Trophoblast cell (in vitro differentiated cells and primary cell): ENCODE measurements at regions not wholly inside any gene's neighbourhood (a gene's known extent, or its start where the extent isn't known, plus 50 kb on each side); places are given as distances from the start of the nearest gene placed in this dataset.

Experiments
- DNase-seq, 2 donors: peaks; one replicate each; pipeline ENCODE4 v3.0.0-alpha.2; 2016
- H2AFZ ChIP-seq: 2 replicates; pipeline ENCODE4 v1.6.1; 2013; ENCODE audit warnings: low read length, moderate library complexity, mild to moderate bottlenecking; ENCODE audit not compliant: insufficient read depth, poor library complexity
- H2AK5ac ChIP-seq: 2 replicates; pipeline ENCODE4 v1.6.1; 2013; ENCODE audit warnings: mild to moderate bottlenecking, low read length
- H2BK120ac ChIP-seq: 2 replicates; pipeline ENCODE4 v1.6.1; 2013; ENCODE audit warnings: low read length, mild to moderate bottlenecking, moderate library complexity; ENCODE audit not compliant: insufficient read depth, poor library complexity
- H2BK12ac ChIP-seq: 2 replicates; pipeline ENCODE4 v1.6.1; 2013; ENCODE audit warnings: mild to moderate bottlenecking, low read length, moderate library complexity
- H2BK5ac ChIP-seq: 2 replicates; pipeline ENCODE4 v1.6.1; 2013; ENCODE audit warnings: low read length, low read depth, moderate library complexity, mild to moderate bottlenecking; ENCODE audit not compliant: poor library complexity
- H3K14ac ChIP-seq: 2 replicates; pipeline ENCODE4 v1.6.1; 2013; ENCODE audit warnings: mild to moderate bottlenecking, low read length
- H3K18ac ChIP-seq: 2 replicates; pipeline ENCODE4 v1.6.1; 2013; ENCODE audit warnings: mild to moderate bottlenecking, low read length
- H3K23ac ChIP-seq: 2 replicates; pipeline ENCODE4 v1.6.1; 2013; ENCODE audit warnings: low read length
- H3K27ac ChIP-seq: 2 replicates; pipeline ENCODE4 v1.5.1; 2013; ENCODE audit warnings: low read depth, mild to moderate bottlenecking, inconsistent platforms, low read length, moderate library complexity
- H3K27me3 ChIP-seq: 2 replicates; pipeline ENCODE4 v1.6.1; 2013; ENCODE audit warnings: inconsistent platforms, mild to moderate bottlenecking, low read length, moderate library complexity; ENCODE audit not compliant: insufficient read depth
- H3K36me3 ChIP-seq, 2 experiments: 1 replicate in 1 of 2; 2 replicates in 1 of 2; pipeline ENCODE4 v1.6.1; 2013; ENCODE audit warnings: low read length in 2 of 2, mild to moderate bottlenecking in 2 of 2, moderate library complexity in 1 of 2; ENCODE audit not compliant: insufficient read depth in 2 of 2, control insufficient read depth in 1 of 2
- H3K4ac ChIP-seq: 2 replicates; pipeline ENCODE4 v1.6.1; 2013; ENCODE audit warnings: low read depth, mild to moderate bottlenecking, low read length, moderate library complexity
- H3K4me1 ChIP-seq, 2 experiments: 1 replicate in 1 of 2; 2 replicates in 1 of 2; pipeline ENCODE4 v1.6.1; 2013; ENCODE audit warnings: low read length in 2 of 2, mild to moderate bottlenecking in 2 of 2, moderate library complexity in 1 of 2; ENCODE audit not compliant: insufficient read depth in 2 of 2, control insufficient read depth in 1 of 2
- H3K4me2 ChIP-seq: 2 replicates; pipeline ENCODE4 v1.6.1; 2013; ENCODE audit warnings: inconsistent platforms, mild to moderate bottlenecking, low read length, moderate library complexity
- H3K4me3 ChIP-seq: 2 replicates; pipeline ENCODE4 v1.5.1; 2013; ENCODE audit warnings: mild to moderate bottlenecking, low read depth, low read length, inconsistent platforms
- H3K79me1 ChIP-seq: one replicate; pipeline ENCODE4 v1.6.1; 2013; ENCODE audit warnings: low read length
- H3K79me2 ChIP-seq: 2 replicates; pipeline ENCODE4 v1.6.1; 2013; ENCODE audit warnings: low read length, mild to moderate bottlenecking; ENCODE audit not compliant: control insufficient read depth, insufficient read depth, poor library complexity
- H3K9ac ChIP-seq: 2 replicates; pipeline ENCODE4 v1.6.1; 2013; ENCODE audit warnings: mild to moderate bottlenecking, low read length
- H3K9me3 ChIP-seq: 2 replicates; pipeline ENCODE4 v1.6.1; 2013; ENCODE audit warnings: low read depth, mild to moderate bottlenecking, control low read depth, inconsistent platforms, low read length; ENCODE audit not compliant: insufficient read depth
- H4K12ac ChIP-seq: 2 replicates; pipeline ENCODE4 v1.6.1; 2013; ENCODE audit warnings: low read depth, mild to moderate bottlenecking, low read length, moderate library complexity
- H4K8ac ChIP-seq: 2 replicates; pipeline ENCODE4 v1.6.1; 2013; ENCODE audit warnings: low read depth, mild to moderate bottlenecking, low read length, moderate library complexity
- H4K91ac ChIP-seq: one replicate; pipeline ENCODE4 v1.6.1; 2013; ENCODE audit warnings: low read depth, mild to moderate bottlenecking, low read length, moderate library complexity
- WGBS: extraction: QIAGEN DNeasy Blood & Tissue Kit; methylation state at CpG from one replicate; pipeline ENCODE4 v1.1.7; 2013; ENCODE audit warnings: missing lambda C conversion rate; ENCODE audit not compliant: insufficient read length, insufficient coverage; ENCODE audit errors: extremely low coverage; 5-methylcytosine and 5-hydroxymethylcytosine counted together

DNA sequence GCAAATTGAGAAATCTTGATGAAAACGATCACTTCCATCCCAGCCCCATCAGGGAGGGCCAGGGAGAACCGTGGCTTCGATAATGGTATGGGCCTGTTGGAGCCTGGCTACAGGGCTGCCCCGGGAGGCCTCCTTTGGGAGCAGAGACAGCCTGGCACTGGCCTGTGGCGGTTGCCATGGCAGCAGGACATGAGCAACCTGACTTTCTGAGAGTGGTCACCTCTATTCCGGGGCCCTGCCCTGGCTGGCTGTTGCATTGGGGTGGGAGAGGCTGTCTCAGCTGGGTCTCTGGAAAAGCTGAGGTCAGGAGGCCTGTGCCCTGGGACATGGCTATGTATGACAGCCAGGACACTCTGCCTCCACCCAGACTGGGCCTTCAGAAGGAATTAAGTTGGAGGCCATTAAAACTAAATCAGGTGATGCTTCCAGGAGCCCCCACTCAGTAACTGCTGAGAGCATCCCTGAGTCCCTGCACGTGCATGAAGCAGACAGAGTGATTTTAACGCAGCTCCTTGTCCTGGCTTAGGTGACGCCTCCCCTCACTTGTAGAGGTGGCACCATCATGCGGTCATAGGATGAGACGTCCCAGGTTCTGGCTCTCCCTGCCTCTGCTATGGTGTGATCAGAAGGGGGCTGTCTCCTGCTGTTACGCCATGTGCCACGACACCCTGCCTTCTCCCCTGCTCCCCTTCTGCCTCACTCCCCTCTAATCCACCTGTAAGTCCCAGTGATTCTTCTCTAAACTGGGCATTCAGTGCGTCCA is 126.3 kb downstream of the SLC25A47 start:
- Histone ChIP-seq H3K18ac (no peak overlapping the region), H2BK120ac (no peak overlapping the region), H3K9me3 (no peaks in the 10 kb centered on the region), H3K79me2 (no peaks in the 10 kb centered on the region), H4K8ac (no peak overlapping the region), H4K12ac (no peak overlapping the region), H3K23ac (no peak overlapping the region), H4K91ac (no peak overlapping the region), H2AK5ac (no peak overlapping the region), H3K9ac (no peak overlapping the region), H3K79me1 (no peaks in the 10 kb centered on the region), H2BK12ac (no peak overlapping the region), H2AFZ (no peak overlapping the region), H2BK5ac (no peak overlapping the region), H3K4me2 (no peak overlapping the region), H3K27ac (no peak overlapping the region), H3K4ac (no peak overlapping the region), H3K4me1 (no peaks in the 10 kb centered on the region), H3K4me3 (no peak overlapping the region), H3K36me3 (no peaks in the 10 kb centered on the region), H3K14ac (no peak overlapping the region), H3K27me3 (no peaks in the 10 kb centered on the region)
- DNase-seq, result no peak
- no CpG with 5 or more reads among the region's 14 CpGs for WGBS

DNA sequence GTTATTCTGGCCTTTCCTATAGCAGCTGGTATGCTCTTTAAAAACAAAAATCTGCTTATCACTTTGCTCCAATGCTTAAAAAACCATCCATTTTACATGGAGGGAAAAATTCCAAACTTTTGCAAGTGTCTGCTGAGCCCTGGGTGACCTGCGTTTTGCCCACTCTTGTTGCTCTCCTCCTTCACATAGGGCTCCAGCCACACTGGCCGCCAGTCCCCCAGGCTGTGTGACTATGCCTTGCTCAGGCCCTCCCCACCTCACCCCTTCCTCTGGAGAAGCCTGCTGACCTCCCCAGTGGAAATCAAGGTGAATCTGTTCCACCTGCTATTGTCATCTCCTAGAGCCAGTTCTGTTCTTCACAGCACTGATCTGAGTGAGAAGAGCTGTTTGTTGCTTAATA is 126.9 kb downstream of the SLC25A47 start:
- Histone ChIP-seq H3K4me1 (no peaks in the 10 kb centered on the region), H3K4me3 (no peak overlapping the region), H3K27ac (no peak overlapping the region), H4K91ac (no peak overlapping the region), H2AFZ (no peak overlapping the region), H4K12ac (no peak overlapping the region), H2BK5ac (no peak overlapping the region), H3K27me3 (no peaks in the 10 kb centered on the region), H2BK120ac (no peak overlapping the region), H3K4ac (no peak overlapping the region), H3K14ac (no peak overlapping the region), H3K36me3 (no peaks in the 10 kb centered on the region), H2BK12ac (no peak overlapping the region), H3K79me2 (no peaks in the 10 kb centered on the region), H4K8ac (no peak overlapping the region), H3K4me2 (no peak overlapping the region), H3K23ac (no peak overlapping the region), H3K9me3 (no peaks in the 10 kb centered on the region), H3K79me1 (no peaks in the 10 kb centered on the region), H2AK5ac (no peak overlapping the region), H3K18ac (no peak overlapping the region), H3K9ac (no peak overlapping the region)
- no CpG with 5 or more reads among the region's 2 CpGs for WGBS
- no peak for DNase-seq

DNA sequence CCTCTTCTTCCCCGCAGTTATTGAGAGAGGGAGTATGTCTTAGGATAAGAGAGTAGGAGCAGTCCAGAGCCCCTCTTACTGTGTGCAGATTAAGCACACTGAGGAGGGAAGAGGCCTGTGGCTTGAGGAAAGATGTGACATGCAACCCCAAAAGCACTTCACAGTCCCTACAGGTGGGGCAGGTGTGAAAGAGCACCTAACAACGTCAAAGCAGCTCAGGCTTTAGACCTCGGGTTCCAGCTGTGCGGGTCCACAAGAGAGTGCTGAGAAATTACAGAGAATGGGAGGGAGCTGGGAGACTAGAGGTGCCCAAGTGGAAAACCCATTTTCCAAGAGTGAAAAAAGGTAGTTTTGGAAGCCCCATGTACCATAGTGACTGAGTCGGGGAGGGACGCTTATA is 127.6 kb downstream of the SLC25A47 start:
- Histone ChIP-seq H3K4ac (no peak overlapping the region), H3K23ac (no peak overlapping the region), H3K9ac (no peak overlapping the region), H4K8ac (no peak overlapping the region), H3K4me3 (no peak overlapping the region), H3K79me2 (no peaks in the 10 kb centered on the region), H4K12ac (no peak overlapping the region), H2AK5ac (no peak overlapping the region), H3K4me1 (no peaks in the 10 kb centered on the region), H2BK5ac (no peak overlapping the region), H3K14ac (no peak overlapping the region), H2BK120ac (no peak overlapping the region), H3K18ac (no peak overlapping the region), H3K9me3 (no peaks in the 10 kb centered on the region), H3K36me3 (no peaks in the 10 kb centered on the region), H2BK12ac (no peak overlapping the region), H3K79me1 (no peaks in the 10 kb centered on the region), H3K4me2 (no peak overlapping the region), H4K91ac (no peak overlapping the region), H3K27ac (no peak overlapping the region), H3K27me3 (no peaks in the 10 kb centered on the region), H2AFZ (no peak overlapping the region)
- no CpG with 5 or more reads among the region's 6 CpGs for whole genome bisulfite sequencing
- DNase-seq, result no peak

GRCh38 chr14:100451264-100451663 is 128.1 kb downstream of the SLC25A47 start:
- H3K9ac ChIP-seq, result no peak overlapping the region
- no peak overlapping the region for H3K4ac ChIP-seq
- H3K14ac ChIP-seq, result no peak overlapping the region
- no peak overlapping the region for H3K23ac ChIP-seq
- H2BK120ac ChIP-seq, result no peak overlapping the region
- H4K12ac ChIP-seq, result no peak overlapping the region
- H4K8ac ChIP-seq, result no peak overlapping the region
- no peak overlapping the region for H3K4me3 ChIP-seq
- H3K36me3 ChIP-seq, result no peaks in the 10 kb centered on the region
- no peaks in the 10 kb centered on the region for H3K4me1 ChIP-seq
- H3K79me1 ChIP-seq, result no peaks in the 10 kb centered on the region
- no peak overlapping the region for H2AFZ ChIP-seq
- peaks cover 3% of the 10 kb centered on the region for H3K9me3 ChIP-seq
- H3K27me3 ChIP-seq, result no peaks in the 10 kb centered on the region
- H3K4me2 ChIP-seq, result no peak overlapping the region
- H4K91ac ChIP-seq, result no peak overlapping the region
- no peak overlapping the region for H2AK5ac ChIP-seq
- H2BK5ac ChIP-seq, result no peak overlapping the region
- DNase-seq, result no peak
- no peak overlapping the region for H3K18ac ChIP-seq
- no peak overlapping the region for H2BK12ac ChIP-seq
- H3K27ac ChIP-seq, result no peak overlapping the region
- no CpG with 5 or more reads among the region's 6 CpGs for WGBS
- H3K79me2 ChIP-seq, result no peaks in the 10 kb centered on the region
